ENCODE measurements at regions not wholly inside any gene's neighbourhood (a gene's known extent, or its start where the extent isn't known, plus 50 kb on each side); places are given as distances from the start of the nearest gene placed in this dataset.
"Not testable (repeated sequence)": the region's sequence is repeated elsewhere in the genome, so short reads cannot be mapped to it uniquely, and the experiment has no call there.

DNA sequence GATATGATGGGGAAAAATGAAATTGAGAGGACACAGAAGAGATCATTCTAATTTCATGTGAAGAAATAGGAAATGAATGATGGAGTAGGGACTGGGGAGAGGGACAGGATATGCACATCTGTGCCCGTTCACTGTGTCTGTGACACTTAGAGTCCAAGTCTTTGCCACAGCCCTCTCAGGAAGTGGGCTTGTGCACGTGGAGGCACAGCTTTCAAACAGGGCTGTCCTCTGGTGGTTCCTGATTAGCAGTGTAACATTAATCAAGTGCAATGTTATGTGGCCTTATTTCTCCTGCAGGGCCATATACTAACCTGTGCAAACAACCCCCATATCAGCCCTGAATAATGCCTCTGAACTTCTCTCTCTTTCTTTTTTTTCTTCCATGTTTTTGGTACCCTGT lies 312.2 kb upstream of the FAM98A start:
- no peak overlapping the region for H3K4me3 ChIP-seq (ENCODE audit: low read length)

GRCh38 chr2:33909945-33910695 lies 311.0 kb upstream of the FAM98A start:
- H3K4me3 ChIP-seq (ENCODE audit: low read length), result no peak overlapping the region

More for the DNA sequence above, 312.2 kb upstream of the FAM98A start:
- Histone ChIP-seq H3K9me3 (ENCODE audit: insufficient read depth, low read depth, low read length) (peaks cover 20% of the 10 kb centered on the region), H3K27me3 (ENCODE audit: insufficient read depth, low read length) (no peaks in the 10 kb centered on the region), H3K4me1 (ENCODE audit: insufficient read depth, low read length) (no peaks in the 10 kb centered on the region), H3K27ac (ENCODE audit: low read length) (no peak overlapping the region), H3K9ac (ENCODE audit: low read depth, low read length) (no peak overlapping the region), H3K36me3 (ENCODE audit: insufficient read depth, low read depth, low read length) (0 out of 2 replicates have a peak, but pooled peaks cover 3% of the 10 kb centered on the region)

DNA sequence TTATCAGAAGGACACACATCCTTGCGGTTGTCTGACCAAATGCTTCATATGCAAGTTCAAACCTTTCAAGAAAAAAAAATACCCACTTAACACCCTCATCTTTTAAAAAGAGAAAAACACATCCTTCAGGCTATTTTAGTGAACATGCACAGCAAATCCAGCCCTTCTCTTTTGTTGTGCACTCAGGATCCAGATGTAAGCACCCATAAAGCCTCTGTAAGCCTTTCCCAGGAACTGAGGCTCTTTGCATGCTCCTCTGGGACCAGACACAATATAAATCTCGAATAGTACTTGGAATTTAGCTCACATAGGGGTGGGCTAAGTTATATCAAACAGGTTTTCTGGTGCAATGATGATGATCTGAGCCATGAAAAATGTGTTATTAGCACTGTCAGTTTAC lies 308.8 kb upstream of the FAM98A start:
- peaks cover 6% of the 10 kb centered on the region; the same call in 1 of the 2 replicates for H3K9me3 ChIP-seq (ENCODE audit: insufficient read depth, low read depth, low read length)
- no peak overlapping the region for H3K9ac ChIP-seq (ENCODE audit: low read depth, low read length)
- no peak overlapping the region for H3K27ac ChIP-seq (ENCODE audit: low read length)
- no peaks in the 10 kb centered on the region for H3K36me3 ChIP-seq (ENCODE audit: insufficient read depth, low read depth, low read length)
- H3K4me3 ChIP-seq (ENCODE audit: low read length), result no peak overlapping the region
- H3K4me1 ChIP-seq (ENCODE audit: insufficient read depth, low read length), result no peaks in the 10 kb centered on the region
- H3K27me3 ChIP-seq (ENCODE audit: insufficient read depth, low read length), result no peaks in the 10 kb centered on the region

More at GRCh38 chr2:33909945-33910695, 311.0 kb upstream of the FAM98A start:
- no peaks in the 10 kb centered on the region for H3K27me3 ChIP-seq (ENCODE audit: insufficient read depth, low read length)
- no peak overlapping the region for H3K27ac ChIP-seq (ENCODE audit: low read length)
- H3K9me3 ChIP-seq (ENCODE audit: insufficient read depth, low read depth, low read length), result peaks cover 20% of the 10 kb centered on the region
- no peak overlapping the region for H3K9ac ChIP-seq (ENCODE audit: low read depth, low read length)
- no peaks in the 10 kb centered on the region for H3K4me1 ChIP-seq (ENCODE audit: insufficient read depth, low read length)
- H3K36me3 ChIP-seq (ENCODE audit: insufficient read depth, low read depth, low read length), result 0 out of 2 replicates have a peak, but pooled peaks cover 3% of the 10 kb centered on the region

- not testable (repeated sequence) for H3K27me3 ChIP-seq (ENCODE audit: insufficient read depth, low read length); H3K4me3 ChIP-seq (ENCODE audit: low read length); H3K9ac ChIP-seq (ENCODE audit: low read depth, low read length); H3K9me3 ChIP-seq (ENCODE audit: insufficient read depth, low read depth, low read length); H3K36me3 ChIP-seq (ENCODE audit: insufficient read depth, low read depth, low read length); H3K27ac ChIP-seq (ENCODE audit: low read length); H3K4me1 ChIP-seq (ENCODE audit: insufficient read depth, low read length)
Measured at GRCh38 chr2:33906129-33906528, 307.0 kb upstream of the FAM98A start.

- Histone ChIP-seq H3K9ac (ENCODE audit: low read depth, low read length) (no peak overlapping the region), H3K4me3 (ENCODE audit: low read length) (no peak overlapping the region), H3K27me3 (ENCODE audit: insufficient read depth, low read length) (no peaks in the 10 kb centered on the region), H3K36me3 (ENCODE audit: insufficient read depth, low read depth, low read length) (no peaks in the 10 kb centered on the region), H3K4me1 (ENCODE audit: insufficient read depth, low read length) (no peaks in the 10 kb centered on the region), H3K9me3 (ENCODE audit: insufficient read depth, low read depth, low read length) (no peaks in the 10 kb centered on the region; the same call in 1 of the 2 replicates), H3K27ac (ENCODE audit: low read length) (no peak overlapping the region)
Measured at GRCh38 chr2:33904801-33905200, 305.7 kb upstream of the FAM98A start.

- Histone ChIP-seq H3K4me1 (ENCODE audit: insufficient read depth, low read length) (no peaks in the 10 kb centered on the region), H3K9ac (ENCODE audit: low read depth, low read length) (no peak overlapping the region), H3K27me3 (ENCODE audit: insufficient read depth, low read length) (no peaks in the 10 kb centered on the region), H3K27ac (ENCODE audit: low read length) (no peak overlapping the region), H3K4me3 (ENCODE audit: low read length) (no peak overlapping the region), H3K36me3 (ENCODE audit: insufficient read depth, low read depth, low read length) (no peaks in the 10 kb centered on the region), H3K9me3 (ENCODE audit: insufficient read depth, low read depth, low read length) (no peaks in the 10 kb centered on the region; the same call in 1 of the 2 replicates)
Measured at GRCh38 chr2:33903701-33904100, 304.6 kb upstream of the FAM98A start.

- Histone ChIP-seq H3K9ac (ENCODE audit: low read depth, low read length) (no peak overlapping the region), H3K27ac (ENCODE audit: low read length) (no peak overlapping the region), H3K36me3 (ENCODE audit: insufficient read depth, low read depth, low read length) (no peaks in the 10 kb centered on the region), H3K27me3 (ENCODE audit: insufficient read depth, low read length) (no peaks in the 10 kb centered on the region), H3K4me1 (ENCODE audit: insufficient read depth, low read length) (no peaks in the 10 kb centered on the region), H3K9me3 (ENCODE audit: insufficient read depth, low read depth, low read length) (no peaks in the 10 kb centered on the region; the same call in 1 of the 2 replicates), H3K4me3 (ENCODE audit: low read length) (no peak overlapping the region)
Measured at GRCh38 chr2:33903215-33903614, 304.1 kb upstream of the FAM98A start.

GRCh38 chr2:33900610-33901009 lies 301.5 kb upstream of the FAM98A start:
- H3K4me3 ChIP-seq (ENCODE audit: low read length), result no peak overlapping the region
- H3K9me3 ChIP-seq (ENCODE audit: insufficient read depth, low read depth, low read length), result no peaks in the 10 kb centered on the region; the same call in 1 of the 2 replicates
- H3K4me1 ChIP-seq (ENCODE audit: insufficient read depth, low read length), result no peaks in the 10 kb centered on the region
- H3K36me3 ChIP-seq (ENCODE audit: insufficient read depth, low read depth, low read length), result no peaks in the 10 kb centered on the region
- H3K9ac ChIP-seq (ENCODE audit: low read depth, low read length), result no peak overlapping the region
- no peak overlapping the region for H3K27ac ChIP-seq (ENCODE audit: low read length)
- H3K27me3 ChIP-seq (ENCODE audit: insufficient read depth, low read length), result no peaks in the 10 kb centered on the region

DNA sequence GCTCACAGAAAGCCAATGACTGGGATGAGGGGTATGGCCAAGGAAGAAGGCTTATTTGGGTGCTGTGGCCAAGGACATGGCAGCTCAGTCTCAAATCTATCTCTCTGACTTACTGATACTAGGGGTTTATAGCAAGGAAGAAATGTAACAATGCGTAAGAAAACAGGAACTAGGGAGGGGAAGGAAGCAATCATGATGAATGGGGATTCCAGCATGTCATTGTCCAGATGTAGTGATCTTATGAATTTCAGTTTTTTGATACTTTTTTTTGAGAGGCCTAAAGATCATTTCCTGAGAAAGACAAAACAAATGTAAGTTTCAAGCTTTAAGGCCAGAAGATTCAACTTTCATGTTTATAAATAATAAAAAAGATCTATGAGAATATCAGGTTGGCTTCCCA lies 298.6 kb upstream of the FAM98A start:
- no peak overlapping the region for H3K9ac ChIP-seq (ENCODE audit: low read depth, low read length)
- no peaks in the 10 kb centered on the region for H3K36me3 ChIP-seq (ENCODE audit: insufficient read depth, low read depth, low read length)
- H3K4me3 ChIP-seq (ENCODE audit: low read length), result no peak overlapping the region
- H3K27ac ChIP-seq (ENCODE audit: low read length), result no peak overlapping the region
- no peaks in the 10 kb centered on the region for H3K4me1 ChIP-seq (ENCODE audit: insufficient read depth, low read length)
- no peaks in the 10 kb centered on the region for H3K27me3 ChIP-seq (ENCODE audit: insufficient read depth, low read length)
- no peaks in the 10 kb centered on the region for H3K9me3 ChIP-seq (ENCODE audit: insufficient read depth, low read depth, low read length)

DNA sequence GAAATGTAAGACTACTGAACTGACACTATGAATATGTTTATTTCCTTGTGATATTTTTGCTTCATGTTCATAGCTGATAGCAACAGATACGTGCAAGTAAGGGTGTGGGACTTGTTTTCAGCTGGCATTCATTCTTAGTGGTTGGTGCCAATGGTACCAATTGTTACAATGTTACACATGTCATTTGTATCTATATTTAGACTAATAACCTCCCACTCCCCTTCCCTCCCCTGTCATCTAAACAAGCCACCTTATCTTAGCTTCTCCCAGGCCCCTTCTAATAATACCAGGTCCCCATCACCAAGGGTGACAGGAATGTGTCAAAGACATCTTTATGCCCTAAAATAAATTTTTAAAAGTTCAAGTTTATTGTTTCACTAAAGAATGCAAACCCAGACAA lies 294.7 kb upstream of the FAM98A start:
- H3K9ac ChIP-seq (ENCODE audit: low read depth, low read length), result no peak overlapping the region
- no peak overlapping the region for H3K4me3 ChIP-seq (ENCODE audit: low read length)
- no peaks in the 10 kb centered on the region for H3K9me3 ChIP-seq (ENCODE audit: insufficient read depth, low read depth, low read length)
- H3K4me1 ChIP-seq (ENCODE audit: insufficient read depth, low read length), result no peaks in the 10 kb centered on the region
- no peak overlapping the region for H3K27ac ChIP-seq (ENCODE audit: low read length)
- no peaks in the 10 kb centered on the region for H3K27me3 ChIP-seq (ENCODE audit: insufficient read depth, low read length)
- no peaks in the 10 kb centered on the region for H3K36me3 ChIP-seq (ENCODE audit: insufficient read depth, low read depth, low read length)

GRCh38 chr2:33891616-33892015 lies 292.5 kb upstream of the FAM98A start:
- H3K27ac ChIP-seq (ENCODE audit: low read length), result no peak overlapping the region
- H3K9ac ChIP-seq (ENCODE audit: low read depth, low read length), result no peak overlapping the region
- no peaks in the 10 kb centered on the region for H3K36me3 ChIP-seq (ENCODE audit: insufficient read depth, low read depth, low read length)
- H3K4me3 ChIP-seq (ENCODE audit: low read length), result no peak overlapping the region
- H3K4me1 ChIP-seq (ENCODE audit: insufficient read depth, low read length), result no peaks in the 10 kb centered on the region
- no peaks in the 10 kb centered on the region for H3K27me3 ChIP-seq (ENCODE audit: insufficient read depth, low read length)
- no peaks in the 10 kb centered on the region for H3K9me3 ChIP-seq (ENCODE audit: insufficient read depth, low read depth, low read length)

GRCh38 chr2:33890686-33891085 lies 291.6 kb upstream of the FAM98A start:
- no peaks in the 10 kb centered on the region for H3K36me3 ChIP-seq (ENCODE audit: insufficient read depth, low read depth, low read length)
- no peak overlapping the region for H3K4me3 ChIP-seq (ENCODE audit: low read length)
- H3K27ac ChIP-seq (ENCODE audit: low read length), result no peak overlapping the region
- H3K27me3 ChIP-seq (ENCODE audit: insufficient read depth, low read length), result no peaks in the 10 kb centered on the region
- H3K9me3 ChIP-seq (ENCODE audit: insufficient read depth, low read depth, low read length), result no peaks in the 10 kb centered on the region
- no peak overlapping the region for H3K9ac ChIP-seq (ENCODE audit: low read depth, low read length)
- no peaks in the 10 kb centered on the region for H3K4me1 ChIP-seq (ENCODE audit: insufficient read depth, low read length)

Data from iPS-20b (cell line).